ENCODE measurements at regions not wholly inside any gene's neighbourhood (a gene's known extent, or its start where the extent isn't known, plus 50 kb on each side); places are given as distances from the start of the nearest gene placed in this dataset.

- in situ Hi-C loops (cut with HindIII; ENCODE audit: low pct_ligation_motif_present, low sequenced_read_pairs), result no loop called here
- H3K4me3 ChIP-seq (ENCODE audit: low read depth, low read length), result no peak overlapping the region
- TF ChIP-seq CTCF (IDR thresholded peaks at IDR 0.05; ENCODE audit: low read depth, low read length, missing control alignments), result no peak
- no peak for DNase-seq
- H3K27ac ChIP-seq, result no peak overlapping the region
- no peaks in the 10 kb centered on the region for H3K27me3 ChIP-seq (replicated peaks)
- no peaks in the 10 kb centered on the region for H3K36me3 ChIP-seq (replicated peaks)
Observed at GRCh38 chr16:52613508-52613907, 66.6 kb upstream of the TOX3 start.

- in situ Hi-C loops (cut with HindIII; ENCODE audit: low pct_ligation_motif_present, low sequenced_read_pairs), result no loop called here
- no peaks in the 10 kb centered on the region for H3K27me3 ChIP-seq (replicated peaks)
- no peaks in the 10 kb centered on the region for H3K36me3 ChIP-seq (replicated peaks)
Observed at GRCh38 chr16:52611817-52612673, 65.1 kb upstream of the TOX3 start.

GRCh38 chr16:52603015-52603414 is 56.1 kb upstream of the TOX3 start:
- no peak overlapping the region for H3K27ac ChIP-seq
- H3K27me3 ChIP-seq (replicated peaks), result no peaks in the 10 kb centered on the region
- no peak for DNase-seq
- no peak overlapping the region for H3K4me3 ChIP-seq (ENCODE audit: low read depth, low read length)
- no peaks in the 10 kb centered on the region for H3K36me3 ChIP-seq (replicated peaks)
- in situ Hi-C loops (cut with HindIII; ENCODE audit: low pct_ligation_motif_present, low sequenced_read_pairs), result no loop called here
- no peak for TF ChIP-seq CTCF (IDR thresholded peaks at IDR 0.05; ENCODE audit: low read depth, low read length, missing control alignments)

More at GRCh38 chr16:52611817-52612673, 65.1 kb upstream of the TOX3 start:
- Histone ChIP-seq H3K27ac (no peak overlapping the region), H3K4me3 (ENCODE audit: low read depth, low read length) (no peak overlapping the region)
- no peak for TF ChIP-seq CTCF (IDR thresholded peaks at IDR 0.05; ENCODE audit: low read depth, low read length, missing control alignments)
- no peak for DNase-seq

- in situ Hi-C loops (cut with HindIII; ENCODE audit: low pct_ligation_motif_present, low sequenced_read_pairs), result no loop called here
- Histone ChIP-seq H3K27ac (no peak overlapping the region), H3K4me3 (ENCODE audit: low read depth, low read length) (no peak overlapping the region)
Observed at GRCh38 chr16:52597772-52598483, 51.0 kb upstream of the TOX3 start.

GRCh38 chr16:52597073-52597771 is 50.3 kb upstream of the TOX3 start:
- Histone ChIP-seq H3K36me3 (replicated peaks) (no peaks in the 10 kb centered on the region), H3K27me3 (replicated peaks) (no peaks in the 10 kb centered on the region), H3K4me3 (ENCODE audit: low read depth, low read length) (no peak overlapping the region), H3K27ac (no peak overlapping the region)
- in situ Hi-C loops (cut with HindIII; ENCODE audit: low pct_ligation_motif_present, low sequenced_read_pairs), result no loop called here
- DNase-seq, result no peak
- TF ChIP-seq CTCF (IDR thresholded peaks at IDR 0.05; ENCODE audit: low read depth, low read length, missing control alignments), result no peak

More at GRCh38 chr16:52597772-52598483, 51.0 kb upstream of the TOX3 start:
- no peak for DNase-seq
- H3K36me3 ChIP-seq (replicated peaks), result no peaks in the 10 kb centered on the region
- no peaks in the 10 kb centered on the region for H3K27me3 ChIP-seq (replicated peaks)
- no peak for TF ChIP-seq CTCF (IDR thresholded peaks at IDR 0.05; ENCODE audit: low read depth, low read length, missing control alignments)

All from brain microvascular endothelial cell (primary cell).